CD4-positive, alpha-beta T cell (primary cell): ENCODE measurements at regions not wholly inside any gene's neighbourhood (a gene's known extent, or its start where the extent isn't known, plus 50 kb on each side); places are given as distances from the start of the nearest gene placed in this dataset.

ENCODE experiments used
- ATAC-seq: fragments of 200-7000 bp; cut with Tn5 transposase; one replicate; pipeline ENCODE4 v1.10.0; 2022; ENCODE audit warnings: mild to moderate bottlenecking; ENCODE audit not compliant: poor library complexity
- CTCF ChIA-PET: fragments of 350-600 bp; sonication (Branson Sonifier 250); formaldehyde crosslinking; loops from one replicate; lab custom pipeline; 2021; ENCODE audit warnings: antibody characterized with exemption, inconsistent platforms; lab: Charles Lee
- POLR2A ChIA-PET: fragments of 350-600 bp; sonication (Branson Sonifier 250); formaldehyde crosslinking; loops from one replicate; lab custom pipeline; 2021; ENCODE audit warnings: antibody characterized with exemption, inconsistent platforms; lab: Charles Lee
- DNase-seq, 14 experiments: peaks; one replicate each; pipeline ENCODE4 v3.0.0-alpha.2; 2013 to 2020; ENCODE audit warnings: mixed read lengths in 2 of 14
- H3K27ac ChIP-seq, 2 donors: one replicate each; pipeline versions ENCODE4 v1.5.1 to v1.7.0; 2013; ENCODE audit warnings: low read length in 2 of 2, low read depth in 1 of 2, mild to moderate bottlenecking in 1 of 2
- H3K27me3 ChIP-seq, 2 experiments: 1 replicate in 1 of 2; 2 replicates in 1 of 2; pipeline versions ENCODE4 v1.6.1 to v1.7.0; 2013; ENCODE audit warnings: low read length in 2 of 2, control low read depth in 1 of 2, mild to moderate bottlenecking in 1 of 2, moderate library complexity in 1 of 2; ENCODE audit not compliant: insufficient read depth in 2 of 2, control insufficient read depth in 1 of 2
- H3K36me3 ChIP-seq: one replicate; pipeline ENCODE4 v1.6.1; 2013; ENCODE audit warnings: low read length, control low read depth; ENCODE audit not compliant: insufficient read depth
- H3K4me1 ChIP-seq: one replicate; pipeline ENCODE4 v1.6.1; 2013; ENCODE audit warnings: low read length, control low read depth; ENCODE audit not compliant: insufficient read depth
- H3K4me3 ChIP-seq: one replicate; pipeline ENCODE4 v1.5.1; 2013; ENCODE audit warnings: mild to moderate bottlenecking, low read length, moderate library complexity
- H3K9me3 ChIP-seq, 2 experiments: 1 replicate in 1 of 2; 2 replicates in 1 of 2; pipeline versions ENCODE4 v1.6.1 to v1.7.0; 2013; ENCODE audit warnings: low read length in 2 of 2, mild to moderate bottlenecking in 2 of 2, control low read depth in 1 of 2, moderate library complexity in 1 of 2; ENCODE audit not compliant: control insufficient read depth in 1 of 2, insufficient read depth in 1 of 2
- H3K27ac Mint-ChIP-seq: one replicate; pipeline ENCODE4 v1.8.0; 2020; ENCODE audit warnings: mixed read lengths
- H3K27me3 Mint-ChIP-seq: one replicate; pipeline ENCODE4 v1.8.0; 2021; ENCODE audit warnings: mixed read lengths
- H3K36me3 Mint-ChIP-seq: one replicate; pipeline ENCODE4 v1.8.0; 2021; ENCODE audit warnings: low read depth, mixed read lengths
- H3K4me1 Mint-ChIP-seq: one replicate; pipeline ENCODE4 v1.8.0; 2021; ENCODE audit warnings: low read depth, mixed read lengths
- H3K4me3 Mint-ChIP-seq: one replicate; pipeline ENCODE4 v1.8.0; 2020; ENCODE audit warnings: mild to moderate bottlenecking, mixed read lengths
- H3K9me3 Mint-ChIP-seq: one replicate; pipeline ENCODE4 v1.8.0; 2020; ENCODE audit warnings: mixed read lengths
- CTCF ChIP-seq: fragments of 200-600 bp; IDR thresholded peaks from one replicate; pipeline ENCODE4 v1.8.0; 2022; ENCODE audit warnings: antibody characterized with exemption, mild to moderate bottlenecking
- intact Hi-C, 2 experiments: fragments of 100-400 bp; cut with DNase I in 1 of 2; cut with micrococcal nuclease in 1 of 2; formaldehyde crosslinking; loops; one replicate each; pipeline versions ENCODE4 v1.15.1 to v1.9.0; 2023 to 2025; cut with DNase I, micrococcal nuclease

- Histone ChIP-seq H3K9me3 (no peaks in the 10 kb centered on the region), H3K4me3 (no peak overlapping the region), H3K4me1 (no peaks in the 10 kb centered on the region), H3K36me3 (no peaks in the 10 kb centered on the region), H3K27me3 (peaks cover 2 to 4% of the 10 kb centered on the region in 2 experiments), H3K27ac (no peak overlapping the region)
- DNase-seq (no peak), ATAC-seq (no peak)
- Mint-ChIP-seq H3K27ac (no peak overlapping the region), H3K27me3 (peaks cover 9% of the 10 kb centered on the region), H3K4me3 (no peak overlapping the region), H3K9me3 (no peaks in the 10 kb centered on the region), H3K36me3 (no peaks in the 10 kb centered on the region), H3K4me1 (no peaks in the 10 kb centered on the region)
- TF ChIP-seq CTCF, result no peak
- ChIA-PET POLR2A (no interaction called here), CTCF (no interaction called here)
- intact Hi-C loops, result no loop called here
Measured at GRCh38 chr9:88657893-88658292, 122.9 kb downstream of the NXNL2 start.

GRCh38 chr9:88658311-88658822 lies 123.4 kb downstream of the NXNL2 start:
- Mint-ChIP-seq H3K36me3 (no peaks in the 10 kb centered on the region), H3K4me3 (no peak overlapping the region), H3K27me3 (peaks cover 9% of the 10 kb centered on the region), H3K27ac (no peak overlapping the region), H3K9me3 (no peaks in the 10 kb centered on the region), H3K4me1 (no peaks in the 10 kb centered on the region)
- TF ChIP-seq CTCF, result no peak
- DNase-seq (no peak), ATAC-seq (no peak)
- H3K27ac ChIP-seq, result no peak overlapping the region
- H3K9me3 ChIP-seq, result no peaks in the 10 kb centered on the region
- ChIA-PET POLR2A (no interaction called here), CTCF (no interaction called here)
- intact Hi-C loops, result no loop called here
- peaks cover 2 to 4% of the 10 kb centered on the region in 2 experiments for H3K27me3 ChIP-seq
- no peaks in the 10 kb centered on the region for H3K36me3 ChIP-seq
- H3K4me3 ChIP-seq, result no peak overlapping the region
- no peaks in the 10 kb centered on the region for H3K4me1 ChIP-seq

- ATAC-seq, result no peak
- H3K4me3 ChIP-seq, result no peak overlapping the region
- Mint-ChIP-seq H3K4me1 (no peaks in the 10 kb centered on the region), H3K36me3 (no peaks in the 10 kb centered on the region), H3K9me3 (no peaks in the 10 kb centered on the region), H3K27me3 (peaks cover 9% of the 10 kb centered on the region), H3K27ac (no peak overlapping the region), H3K4me3 (no peak overlapping the region)
- H3K9me3 ChIP-seq, result no peaks in the 10 kb centered on the region
- no peak overlapping the region for H3K27ac ChIP-seq
- no peaks in the 10 kb centered on the region for H3K4me1 ChIP-seq
- ChIA-PET CTCF (no interaction called here), POLR2A (no interaction called here)
- TF ChIP-seq CTCF, result no peak
- no peaks in the 10 kb centered on the region for H3K36me3 ChIP-seq
- peaks cover 2 to 4% of the 10 kb centered on the region in 2 experiments for H3K27me3 ChIP-seq
- no peak for DNase-seq
- intact Hi-C loops, result no loop called here
Measured at GRCh38 chr9:88659126-88659525, 124.1 kb downstream of the NXNL2 start.
